HepG2 (cell line): ENCODE measurements at regions not wholly inside any gene's neighbourhood (a gene's known extent, or its start where the extent isn't known, plus 50 kb on each side); places are given as distances from the start of the nearest gene placed in this dataset.

Source experiments
- ATAC-seq: fragments of 200-7000 bp; cut with Tn5 transposase; 3 replicates; pipeline ENCODE4 v1.9.1; 2020; ENCODE audit warnings: mild to moderate bottlenecking, moderate library complexity
- BruUV-seq: library from RNA; stranded (reverse); fragments of 400-500 nt; replicated peaks from 2 replicates; lab custom pipeline; 2021; lab: Mats Ljungman, UMichigan
- CTCF ChIA-PET: fragments of 300-600 bp; formaldehyde crosslinking; extraction: SDS; loops from one replicate; lab custom pipeline; 2021; ENCODE audit warnings: low total read pairs, inconsistent platforms, low intra/inter-chr PET ratio; lab: Yijun Ruan, JAX
- POLR2A ChIA-PET: fragments of 350-600 bp; sonication (Branson Sonifier 250); formaldehyde crosslinking; loops from one replicate; lab custom pipeline; 2020; ENCODE audit warnings: antibody characterized with exemption, inconsistent platforms; lab: Yijun Ruan, JAX
- DNase-seq: peaks from one replicate; pipeline ENCODE4 v3.0.0-alpha.2; 2015; ENCODE audit warnings: low spot score
- FAIRE-seq: peaks from 3 replicates; lab custom pipeline; 2011; peaks lifted over from hg19 to GRCh38; lab: Jason Lieb, UNC
- H2AFZ ChIP-seq: one replicate; pipeline ENCODE4 v1.6.1; 2011; ENCODE audit warnings: low read length, inconsistent platforms
- H3K27ac ChIP-seq: fragments of 300-600 bp; 3 replicates; pipeline ENCODE4 v1.8.0; 2011; ENCODE audit warnings: mixed run types, mild to moderate bottlenecking, mixed read lengths, low read length, inconsistent platforms; ENCODE audit not compliant: insufficient read depth; ENCODE audit errors: extremely low read length
- H3K27me3 ChIP-seq, 2 experiments: fragments of 200-600 bp in 1 of 2; 2 replicates in 1 of 2; 3 replicates in 1 of 2; pipeline versions ENCODE4 v1.6.0 to v1.8.0; 2011; ENCODE audit warnings: low read length in 2 of 2, mild to moderate bottlenecking in 2 of 2, moderate library complexity in 2 of 2, inconsistent platforms in 1 of 2; ENCODE audit not compliant: insufficient read depth in 2 of 2, control insufficient read depth in 1 of 2
- H3K36me3 ChIP-seq, 2 experiments: fragments of 200-600 bp in 1 of 2; replicated peaks in 1 of 2; 2 replicates in 1 of 2; 3 replicates in 1 of 2; pipeline versions ENCODE4 v1.5.1 to v1.8.0; 2011; ENCODE audit warnings: low read length in 2 of 2, inconsistent platforms in 1 of 2; ENCODE audit not compliant: insufficient read depth in 2 of 2, control insufficient read depth in 1 of 2
- H3K4me1 ChIP-seq: 2 replicates; pipeline ENCODE4 v1.5.1; 2012; ENCODE audit warnings: low read length, inconsistent platforms; ENCODE audit not compliant: insufficient read depth
- H3K4me2 ChIP-seq: 2 replicates; pipeline ENCODE4 v1.6.0; 2011; ENCODE audit warnings: low read depth, low read length, inconsistent platforms
- H3K4me3 ChIP-seq, 3 experiments: fragments of 200-600 bp in 1 of 3; sonication (generic), shearing (Covaris generic) in 1 of 3; replicated peaks in 1 of 3; 2 replicates each; pipeline ENCODE4 v1.5.1; 2011 to 2016; ENCODE audit warnings: low read length in 3 of 3, inconsistent platforms in 2 of 3, low read depth in 2 of 3, mild to moderate bottlenecking in 2 of 3, control low read depth in 1 of 3, mixed read lengths in 1 of 3; ENCODE audit not compliant: insufficient read depth in 1 of 3
- H3K79me2 ChIP-seq: one replicate; pipeline ENCODE4 v1.6.1; 2011; ENCODE audit warnings: low read length, inconsistent platforms; ENCODE audit not compliant: insufficient read depth
- H3K9ac ChIP-seq: 2 replicates; pipeline ENCODE4 v1.6.0; 2011; ENCODE audit warnings: mild to moderate bottlenecking, low read depth, low read length, inconsistent platforms; ENCODE audit not compliant: insufficient read depth
- H3K9me3 ChIP-seq: 2 replicates; pipeline ENCODE4 v1.5.1; 2012; ENCODE audit warnings: mild to moderate bottlenecking, low read length
- H4K20me1 ChIP-seq: 2 replicates; pipeline ENCODE4 v1.6.0; 2011; ENCODE audit warnings: inconsistent platforms, mild to moderate bottlenecking, low read length, moderate library complexity; ENCODE audit not compliant: insufficient read depth
- ATF6 ChIP-seq: sonication (generic); formaldehyde crosslinking; conservative IDR thresholded peaks from 2 replicates; pipeline ENCODE4 v1.4.0; 2020; ENCODE audit warnings: missing genetic modification reagents
- HES4 ChIP-seq: sonication (generic); formaldehyde crosslinking; IDR thresholded peaks from 2 replicates; pipeline ENCODE4 v1.9.0; 2021; ENCODE audit warnings: mild to moderate bottlenecking, missing genetic modification reagents, borderline replicate concordance
- HNF4A ChIP-seq: sonication (generic); formaldehyde crosslinking; IDR thresholded peaks from 2 replicates; pipeline ENCODE4 v1.4.0; 2020; ENCODE audit warnings: missing genetic modification reagents
- KMT2A ChIP-seq: sonication (generic); formaldehyde crosslinking; IDR thresholded peaks from 2 replicates; pipeline ENCODE4 v1.4.0; 2020; ENCODE audit warnings: missing genetic modification reagents
- MLX ChIP-seq: IDR thresholded peaks from 2 replicates; pipeline ENCODE4 v1.6.1; 2016
- NFATC3 ChIP-seq: sonication (generic); formaldehyde crosslinking; IDR thresholded peaks from 2 replicates; pipeline ENCODE4 v1.5.1; 2020; ENCODE audit warnings: mild to moderate bottlenecking, missing genetic modification reagents
- POLR2AphosphoS2 ChIP-seq: IDR thresholded peaks from 2 replicates; pipeline ENCODE4 v1.6.1; 2011; ENCODE audit warnings: low read depth, low read length, improper control_type of control experiment
- SSRP1 ChIP-seq: IDR thresholded peaks from 2 replicates; pipeline ENCODE4 v1.6.1; 2016; ENCODE audit warnings: control low read depth
- ZBTB37 ChIP-seq: sonication (generic); formaldehyde crosslinking; IDR thresholded peaks from 2 replicates; pipeline ENCODE4 v1.4.0; 2020; ENCODE audit warnings: mild to moderate bottlenecking, missing genetic modification reagents
- ZC3H4 ChIP-seq: sonication (generic); formaldehyde crosslinking; IDR thresholded peaks from 2 replicates; pipeline ENCODE4 v1.4.0; 2020; ENCODE audit warnings: missing genetic modification reagents, borderline replicate concordance
- ZMAT3 ChIP-seq: sonication (generic); formaldehyde crosslinking; conservative IDR thresholded peaks from 2 replicates; pipeline ENCODE4 v1.7.0; 2021; ENCODE audit warnings: missing genetic modification reagents
- ZNF101 ChIP-seq: sonication (generic); formaldehyde crosslinking; IDR thresholded peaks from 2 replicates; pipeline ENCODE4 v1.4.0; 2020; ENCODE audit warnings: mild to moderate bottlenecking, low read depth, missing genetic modification reagents, borderline replicate concordance
- ZNF713 ChIP-seq: sonication (generic); formaldehyde crosslinking; IDR thresholded peaks from 2 replicates; pipeline ENCODE4 v1.4.0; 2020; ENCODE audit warnings: mild to moderate bottlenecking, missing genetic modification reagents
- ZNF724P ChIP-seq: sonication (generic); formaldehyde crosslinking; IDR thresholded peaks from 2 replicates; pipeline ENCODE4 v1.8.0; 2022; ENCODE audit warnings: missing genetic modification reagents, borderline replicate concordance
- ZNF737 ChIP-seq: sonication (generic); formaldehyde crosslinking; IDR thresholded peaks from 2 replicates; pipeline ENCODE4 v1.5.0; 2020; ENCODE audit warnings: missing genetic modification reagents, mild to moderate bottlenecking, borderline replicate concordance
- ZNF781 ChIP-seq: sonication (generic); formaldehyde crosslinking; IDR thresholded peaks from 2 replicates; pipeline ENCODE4 v1.5.1; 2020; ENCODE audit warnings: borderline replicate concordance, mild to moderate bottlenecking, missing genetic modification reagents; ENCODE audit errors: not compliant biosample characterization
- ZSCAN31 ChIP-seq: sonication (generic); formaldehyde crosslinking; IDR thresholded peaks from 2 replicates; pipeline ENCODE4 v1.5.0; 2020; ENCODE audit warnings: low read depth, mild to moderate bottlenecking, missing genetic modification reagents
- WGBS: methylation state at CpG from one replicate; pipeline ENCODE4 v1.1.6; 2017; ENCODE audit warnings: low lambda C conversion rate; 5-methylcytosine and 5-hydroxymethylcytosine counted together
- in situ Hi-C: cut with HindIII; loops from 2 replicates; pipeline ENCODE4 v1.10.0; 2017; ENCODE audit warnings: low pct_unique_long_range_greater_than_20kb; ENCODE audit not compliant: extremely low pct_ligation_motif_present
- intact Hi-C: fragments of 100-400 bp; cut with micrococcal nuclease; formaldehyde crosslinking; loops from one replicate; pipeline ENCODE4 v1.10.0; 2022; ENCODE audit not compliant: unreplicated experiment

GRCh38 chr2:142294225-142294624 is 163.4 kb upstream of the LRP1B start:
- WGBS, result 0% methylated on average over 2 of the region's 2 CpGs
- in situ Hi-C loops (loop anchor here (25.0 kb wide), 1 partner anchor 693 kb away; no protein-coding TSS in a partner anchor), intact Hi-C loops (no loop called here)
- no peak for FAIRE-seq
- Histone ChIP-seq H3K27ac (no peak overlapping the region), H3K79me2 (no peaks in the 10 kb centered on the region), H3K4me3 (no peak overlapping the region), H3K27me3 (no peaks in the 10 kb centered on the region), H3K9me3 (no peaks in the 10 kb centered on the region), H4K20me1 (no peaks in the 10 kb centered on the region), H3K4me2 (no peak overlapping the region), H3K4me1 (no peaks in the 10 kb centered on the region), H2AFZ (no peak overlapping the region), H3K9ac (no peak overlapping the region), H3K36me3 (no peaks in the 10 kb centered on the region)
- DNase-seq, result no peak
- ChIA-PET POLR2A (no interaction called here), CTCF (no interaction called here)
- no TSS peak for BruUV-seq
- TF ChIP-seq ZNF713, result no peak
- no peak for ATAC-seq

GRCh38 chr2:142291969-142292368 is 161.2 kb upstream of the LRP1B start:
- ChIA-PET POLR2A (no interaction called here), CTCF (no interaction called here)
- Histone ChIP-seq H3K36me3 (no peaks in the 10 kb centered on the region), H4K20me1 (no peaks in the 10 kb centered on the region), H3K27ac (no peak overlapping the region), H3K27me3 (no peaks in the 10 kb centered on the region), H3K4me1 (no peaks in the 10 kb centered on the region), H3K4me3 (no peak overlapping the region), H3K9me3 (no peaks in the 10 kb centered on the region), H3K79me2 (no peaks in the 10 kb centered on the region), H3K9ac (no peak overlapping the region), H3K4me2 (no peak overlapping the region), H2AFZ (no peak overlapping the region)
- BruUV-seq, result no TSS peak
- 0% methylated on average over 2 of the region's 2 CpGs for WGBS
- DNase-seq, result no peak
- in situ Hi-C loops (loop anchor here (25.0 kb wide), 1 partner anchor 695 kb away; no protein-coding TSS in a partner anchor), intact Hi-C loops (no loop called here)
- no peak for ATAC-seq
- FAIRE-seq, result no peak
- TF ChIP-seq ZNF724P (no peak), ZNF737 (CRISPR knock-in tag) (no peak), ZC3H4 (CRISPR knock-in tag) (no peak), SSRP1 (no peak), ATF6 (no peak), ZNF101 (no peak), ZNF781 (CRISPR knock-in tag) (no peak), POLR2AphosphoS2 (no peak), ZMAT3 (CRISPR knock-in tag) (no peak), KMT2A (no peak), HNF4A (CRISPR knock-in tag) (no peak), HES4 (CRISPR knock-in tag) (no peak), NFATC3 (CRISPR knock-in tag) (no peak), ZSCAN31 (CRISPR knock-in tag) (no peak), MLX (CRISPR knock-in tag) (no peak), ZBTB37 (CRISPR knock-in tag) (no peak)
